GM23338 (cell line): ENCODE measurements at regions not wholly inside any gene's neighbourhood (a gene's known extent, or its start where the extent isn't known, plus 50 kb on each side); places are given as distances from the start of the nearest gene placed in this dataset.

Experiments
- CTCF ChIP-seq, 2 experiments: fragments of 200-600 bp in 1 of 2; sonication (generic) in 1 of 2; conservative IDR thresholded peaks; 2 replicates each; pipeline versions ENCODE4 v1.5.1 to v1.6.1; 2016 to 2017; ENCODE audit warnings: antibody characterized with exemption in 2 of 2, low read depth in 2 of 2, mild to moderate bottlenecking in 2 of 2, moderate library complexity in 1 of 2
- EZH2 ChIP-seq: fragments of 200-600 bp; sonication (generic); IDR thresholded peaks from one replicate; pipeline ENCODE4 v1.8.0; 2017; ENCODE audit warnings: antibody characterized with exemption, mild to moderate bottlenecking, low read depth; ENCODE audit not compliant: unreplicated experiment
- EZH2phosphoT487 ChIP-seq: fragments of 200-600 bp; sonication (generic); IDR thresholded peaks from one replicate; pipeline ENCODE4 v1.8.1; 2018; ENCODE audit warnings: antibody characterized with exemption; ENCODE audit not compliant: unreplicated experiment
- TF ChIP-seq, protein P1 (sequence below): IDR thresholded peaks from one replicate; pipeline ENCODE4 v1.6.1; 2018; ENCODE audit warnings: antibody characterized with exemption; ENCODE audit not compliant: unreplicated experiment

GRCh38 chr2:198213253-198213652 lies 408.9 kb downstream of the PLCL1 start:
- no peak for TF ChIP-seq CTCF (conservative IDR thresholded peaks at IDR 0.05; ENCODE audit: low read depth in 2 of 2)
- TF ChIP-seq, protein P1, sequence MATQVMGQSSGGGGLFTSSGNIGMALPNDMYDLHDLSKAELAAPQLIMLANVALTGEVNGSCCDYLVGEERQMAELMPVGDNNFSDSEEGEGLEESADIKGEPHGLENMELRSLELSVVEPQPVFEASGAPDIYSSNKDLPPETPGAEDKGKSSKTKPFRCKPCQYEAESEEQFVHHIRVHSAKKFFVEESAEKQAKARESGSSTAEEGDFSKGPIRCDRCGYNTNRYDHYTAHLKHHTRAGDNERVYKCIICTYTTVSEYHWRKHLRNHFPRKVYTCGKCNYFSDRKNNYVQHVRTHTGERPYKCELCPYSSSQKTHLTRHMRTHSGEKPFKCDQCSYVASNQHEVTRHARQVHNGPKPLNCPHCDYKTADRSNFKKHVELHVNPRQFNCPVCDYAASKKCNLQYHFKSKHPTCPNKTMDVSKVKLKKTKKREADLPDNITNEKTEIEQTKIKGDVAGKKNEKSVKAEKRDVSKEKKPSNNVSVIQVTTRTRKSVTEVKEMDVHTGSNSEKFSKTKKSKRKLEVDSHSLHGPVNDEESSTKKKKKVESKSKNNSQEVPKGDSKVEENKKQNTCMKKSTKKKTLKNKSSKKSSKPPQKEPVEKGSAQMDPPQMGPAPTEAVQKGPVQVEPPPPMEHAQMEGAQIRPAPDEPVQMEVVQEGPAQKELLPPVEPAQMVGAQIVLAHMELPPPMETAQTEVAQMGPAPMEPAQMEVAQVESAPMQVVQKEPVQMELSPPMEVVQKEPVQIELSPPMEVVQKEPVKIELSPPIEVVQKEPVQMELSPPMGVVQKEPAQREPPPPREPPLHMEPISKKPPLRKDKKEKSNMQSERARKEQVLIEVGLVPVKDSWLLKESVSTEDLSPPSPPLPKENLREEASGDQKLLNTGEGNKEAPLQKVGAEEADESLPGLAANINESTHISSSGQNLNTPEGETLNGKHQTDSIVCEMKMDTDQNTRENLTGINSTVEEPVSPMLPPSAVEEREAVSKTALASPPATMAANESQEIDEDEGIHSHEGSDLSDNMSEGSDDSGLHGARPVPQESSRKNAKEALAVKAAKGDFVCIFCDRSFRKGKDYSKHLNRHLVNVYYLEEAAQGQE: no peak
- TF ChIP-seq EZH2phosphoT487: no peak
- no peak for TF ChIP-seq EZH2
